Keratinocyte (primary cell): ENCODE measurements at regions not wholly inside any gene's neighbourhood (a gene's known extent, or its start where the extent isn't known, plus 50 kb on each side); places are given as distances from the start of the nearest gene placed in this dataset.

Source experiments
- EZH2 ChIP-seq: IDR thresholded peaks from one replicate; pipeline ENCODE4 v1.6.1; 2012; ENCODE audit warnings: inconsistent platforms, mild to moderate bottlenecking, low read length, moderate library complexity
- TF ChIP-seq, protein P1 (sequence below), 3 experiments: IDR thresholded peaks in 1 of 3; conservative IDR thresholded peaks in 1 of 3; optimal IDR thresholded peaks in 1 of 3; 2 replicates in 2 of 3; 3 replicates in 1 of 3; pipeline versions ENCODE3 to v1.5.1; 2011; ENCODE audit warnings: low read length in 3 of 3, mild to moderate bottlenecking in 3 of 3, moderate library complexity in 2 of 3, control low read depth in 1 of 3, inconsistent platforms in 1 of 3; ENCODE audit not compliant: insufficient read depth in 2 of 3; ENCODE audit errors: extremely low read depth in 1 of 3

DNA sequence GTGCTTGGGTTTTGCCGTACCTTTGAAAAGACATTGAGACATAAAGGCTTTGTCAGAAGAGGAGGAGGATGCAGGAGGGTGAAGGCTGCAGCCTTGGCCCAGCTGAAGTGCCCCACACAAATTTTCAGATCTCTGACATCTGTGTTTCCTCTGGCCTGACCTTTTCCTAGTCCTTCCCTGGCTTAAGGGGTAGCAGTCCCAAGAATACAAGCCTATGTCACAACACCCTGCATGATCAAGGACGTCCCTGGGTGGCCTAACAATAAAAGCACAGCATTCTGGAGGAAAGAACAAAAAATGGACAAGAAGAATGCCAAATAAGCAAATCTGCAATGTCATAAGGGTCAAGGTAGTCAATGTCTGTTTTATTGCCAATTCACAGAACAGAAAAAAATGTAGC lies 80.8 kb upstream of the FAM9C start:
- TF ChIP-seq, protein P1, sequence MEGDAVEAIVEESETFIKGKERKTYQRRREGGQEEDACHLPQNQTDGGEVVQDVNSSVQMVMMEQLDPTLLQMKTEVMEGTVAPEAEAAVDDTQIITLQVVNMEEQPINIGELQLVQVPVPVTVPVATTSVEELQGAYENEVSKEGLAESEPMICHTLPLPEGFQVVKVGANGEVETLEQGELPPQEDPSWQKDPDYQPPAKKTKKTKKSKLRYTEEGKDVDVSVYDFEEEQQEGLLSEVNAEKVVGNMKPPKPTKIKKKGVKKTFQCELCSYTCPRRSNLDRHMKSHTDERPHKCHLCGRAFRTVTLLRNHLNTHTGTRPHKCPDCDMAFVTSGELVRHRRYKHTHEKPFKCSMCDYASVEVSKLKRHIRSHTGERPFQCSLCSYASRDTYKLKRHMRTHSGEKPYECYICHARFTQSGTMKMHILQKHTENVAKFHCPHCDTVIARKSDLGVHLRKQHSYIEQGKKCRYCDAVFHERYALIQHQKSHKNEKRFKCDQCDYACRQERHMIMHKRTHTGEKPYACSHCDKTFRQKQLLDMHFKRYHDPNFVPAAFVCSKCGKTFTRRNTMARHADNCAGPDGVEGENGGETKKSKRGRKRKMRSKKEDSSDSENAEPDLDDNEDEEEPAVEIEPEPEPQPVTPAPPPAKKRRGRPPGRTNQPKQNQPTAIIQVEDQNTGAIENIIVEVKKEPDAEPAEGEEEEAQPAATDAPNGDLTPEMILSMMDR (optimal IDR thresholded peaks at IDR 0.05 in 1 of 3, IDR thresholded peaks at IDR 0.05 in 1 of 3, conservative IDR thresholded peaks at IDR 0.05 in 1 of 3; ENCODE audit: extremely low read depth in 1 of 3, insufficient read depth in 2 of 3, low read length in 3 of 3), result no peak
- TF ChIP-seq EZH2, result no peak
